RPMI7951 (cell line): ENCODE measurements at regions not wholly inside any gene's neighbourhood (a gene's known extent, or its start where the extent isn't known, plus 50 kb on each side); places are given as distances from the start of the nearest gene placed in this dataset.
"Not testable (repeated sequence)": the region's sequence is repeated elsewhere in the genome, so short reads cannot be mapped to it uniquely, and the experiment has no call there.

ENCODE experiments used
- DNase-seq: peaks from one replicate; pipeline ENCODE4 v3.0.0-alpha.2; 2012; ENCODE audit warnings: low read depth

DNA sequence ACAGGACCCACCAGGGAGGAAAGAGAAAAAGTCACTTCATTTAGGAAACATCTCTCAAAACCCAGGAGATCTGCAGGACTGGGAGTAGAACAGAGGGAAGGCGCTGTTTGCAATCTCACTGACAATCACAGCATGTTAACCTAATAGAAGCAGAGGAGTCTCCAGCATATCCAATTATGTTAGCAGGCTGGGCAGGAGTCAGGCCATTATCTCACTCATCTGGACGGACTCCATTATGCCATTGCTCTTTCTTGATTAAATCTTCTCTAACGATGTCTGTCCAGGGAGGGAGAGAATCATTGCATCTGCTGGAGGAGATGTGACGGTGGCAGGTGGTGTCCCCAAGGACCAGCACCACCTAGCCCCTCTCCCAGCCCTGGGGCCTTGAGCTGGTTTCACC, 203.8 kb upstream of the SFSWAP start:
- DNase-seq = no peak

DNA sequence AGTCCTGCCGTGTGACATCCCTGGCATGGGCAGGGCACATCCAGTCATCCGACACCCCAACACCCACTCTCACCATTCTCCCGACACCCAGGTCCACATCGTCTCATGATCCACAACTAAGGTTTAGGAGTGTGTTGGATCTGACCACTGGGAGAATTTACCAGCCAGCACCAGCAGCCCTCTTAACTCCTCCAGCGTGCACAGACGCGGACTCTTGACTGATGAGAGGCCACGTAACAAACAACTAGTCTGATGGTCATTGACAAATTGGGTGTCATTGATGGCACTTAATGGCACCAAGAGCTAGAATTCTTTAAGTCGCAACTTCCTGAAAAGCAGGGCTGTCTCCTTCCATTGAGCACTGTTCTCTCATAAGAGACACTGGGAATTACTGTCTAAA, 203.0 kb upstream of the SFSWAP start:
- no peak for DNase-seq

DNA sequence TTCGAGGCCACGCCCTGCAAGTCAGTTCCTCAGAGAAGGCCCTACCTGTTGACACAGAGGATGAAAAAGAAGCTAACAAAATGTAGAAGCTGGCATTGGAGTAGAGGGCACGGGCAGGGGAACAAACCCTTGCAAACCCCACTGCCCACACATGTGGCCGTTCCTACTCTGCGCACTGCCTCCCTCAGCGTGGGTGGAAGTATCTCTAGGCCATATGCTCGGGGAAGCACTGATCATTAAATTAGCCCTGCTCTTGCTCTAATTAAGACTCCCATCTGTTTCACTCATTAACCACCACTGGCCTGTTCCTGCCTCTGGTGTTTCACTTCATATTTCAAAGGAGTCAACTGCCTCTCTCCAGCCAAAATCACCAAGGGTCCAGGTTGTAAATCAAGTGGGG, 201.2 kb upstream of the SFSWAP start:
- DNase-seq = no peak

DNA sequence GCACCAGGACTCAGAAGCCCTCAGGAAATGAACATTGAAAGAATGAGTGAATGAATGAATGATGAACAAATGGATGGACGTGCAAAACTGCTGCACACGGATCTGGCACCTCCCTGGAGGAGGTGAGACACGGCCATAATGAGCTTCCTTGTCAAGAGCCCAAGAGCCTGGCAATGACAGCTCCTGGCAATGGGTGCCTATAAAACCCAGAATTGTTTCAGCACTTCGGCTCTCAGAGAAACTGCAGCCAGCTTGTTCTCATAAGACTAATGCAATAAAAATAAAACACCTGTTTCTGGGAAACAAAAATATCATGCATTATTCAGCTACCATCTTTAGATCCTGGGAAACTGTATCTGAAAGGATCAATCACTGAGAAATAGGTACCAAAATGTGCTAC, 200.5 kb upstream of the SFSWAP start:
- no peak for DNase-seq

DNA sequence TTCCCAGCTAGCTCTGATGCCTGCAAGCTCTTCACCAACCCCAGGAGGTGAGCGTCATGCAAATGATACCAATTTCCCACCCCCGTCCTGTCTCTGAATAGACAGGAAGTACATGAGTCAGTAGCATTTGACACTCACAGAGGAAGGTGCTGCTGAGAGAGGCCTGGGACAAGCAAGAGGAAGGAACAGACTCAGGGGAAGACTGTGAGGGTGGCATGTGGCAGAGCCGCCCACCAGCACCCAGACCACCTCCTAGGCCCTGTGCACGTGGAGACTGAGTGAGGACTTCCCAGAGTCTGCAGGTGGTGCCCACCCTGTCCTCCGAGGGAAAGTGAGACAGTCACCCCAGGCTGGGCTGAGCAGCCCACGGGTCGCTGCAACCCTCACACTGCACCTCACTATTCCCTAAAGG, 199.5 kb upstream of the SFSWAP start:
- DNase-seq = peak; percentile 11

DNA sequence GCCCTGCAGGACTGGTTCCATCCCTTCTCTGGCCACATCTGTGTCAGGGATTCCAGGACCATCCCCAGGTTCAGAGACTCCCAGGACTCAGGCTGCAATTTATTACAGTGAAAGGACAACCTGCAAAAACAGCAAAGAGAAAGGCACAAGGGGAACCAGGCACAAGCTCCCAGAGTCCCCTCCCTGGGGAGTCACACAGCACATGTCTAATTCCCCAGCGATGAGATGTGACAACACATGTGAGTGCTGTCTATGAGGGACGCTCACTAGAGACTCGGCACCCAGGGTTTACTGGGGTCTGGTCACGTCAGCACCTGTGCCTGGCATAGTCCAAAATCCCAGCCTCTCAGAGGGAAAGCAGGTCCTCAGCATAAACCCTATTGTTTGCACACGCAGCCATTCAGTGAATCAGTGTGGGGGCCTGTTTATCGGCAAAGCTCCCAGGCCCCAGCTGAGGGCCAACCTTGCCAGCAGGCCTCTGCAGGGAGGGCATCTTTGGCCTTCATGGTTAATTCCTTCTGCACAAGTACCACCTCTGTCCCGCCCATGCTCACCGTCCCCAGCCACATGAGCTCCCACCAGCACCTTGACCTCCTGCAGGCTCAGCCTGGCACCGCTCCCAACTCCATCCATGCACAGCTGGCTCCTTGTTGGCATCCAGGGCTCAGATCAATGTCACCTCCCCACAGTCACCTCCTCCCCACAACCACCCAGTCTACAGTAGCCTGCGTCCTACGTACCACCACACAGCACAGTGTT, 198.9 kb upstream of the SFSWAP start:
- no peak for DNase-seq

DNA sequence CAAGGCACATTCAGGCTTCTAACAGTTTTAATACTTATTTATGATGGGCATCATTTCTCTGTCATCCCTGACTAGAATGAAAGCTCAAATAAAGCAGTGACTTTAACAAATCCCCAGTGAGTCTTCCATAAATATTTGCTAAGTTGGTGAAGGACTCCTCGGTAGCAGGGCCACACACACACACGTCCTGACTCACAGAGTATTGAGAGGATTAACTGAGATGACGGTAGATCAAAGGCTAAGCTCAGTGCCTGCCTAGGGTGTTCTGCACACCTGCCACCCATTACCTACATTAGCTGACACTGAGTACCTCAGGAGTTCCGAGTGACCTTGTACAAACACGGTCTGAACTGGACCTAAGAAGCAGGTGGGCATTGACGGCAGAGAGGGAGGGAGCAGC, 197.3 kb upstream of the SFSWAP start:
- DNase-seq = no peak

DNA sequence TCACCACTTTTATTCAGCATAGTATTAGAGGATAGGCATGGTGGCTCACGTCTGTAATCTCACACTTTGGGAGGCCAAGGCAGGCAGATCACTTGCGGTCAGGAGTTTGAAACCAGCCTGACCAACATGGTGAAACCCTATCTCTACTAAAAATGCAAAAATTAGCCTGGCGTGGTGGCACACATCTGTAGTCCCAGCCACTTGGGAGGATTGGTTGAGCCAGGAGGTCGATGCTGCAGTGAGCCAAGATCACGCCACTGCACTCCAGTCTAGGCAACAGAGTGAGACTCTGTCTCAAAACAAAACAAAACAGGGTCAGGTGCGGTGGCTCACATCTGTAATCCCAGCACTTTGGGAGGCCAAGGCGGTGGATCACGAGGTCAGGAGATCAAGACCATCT, 190.3 kb upstream of the SFSWAP start:
- not testable (repeated sequence) for DNase-seq

DNA sequence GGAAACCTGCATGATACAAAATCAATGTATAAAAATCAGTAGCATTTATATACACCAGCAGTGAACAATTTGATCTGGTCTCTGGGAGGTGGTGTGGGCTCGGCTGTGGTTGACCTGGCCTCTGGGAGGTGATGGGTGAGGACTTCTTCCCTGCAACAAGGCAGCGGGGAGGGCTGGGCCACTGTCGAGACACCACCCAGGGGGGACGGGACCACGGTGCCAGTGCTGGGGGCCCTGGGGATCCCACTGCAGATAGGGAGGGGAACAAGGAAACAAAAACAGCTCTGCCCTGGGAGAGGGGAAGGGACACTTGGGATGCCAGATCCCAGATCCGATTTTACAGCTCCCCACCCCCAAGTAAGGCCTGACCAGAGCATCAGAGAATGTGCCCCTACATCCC, 189.6 kb upstream of the SFSWAP start:
- DNase-seq = no peak

DNA sequence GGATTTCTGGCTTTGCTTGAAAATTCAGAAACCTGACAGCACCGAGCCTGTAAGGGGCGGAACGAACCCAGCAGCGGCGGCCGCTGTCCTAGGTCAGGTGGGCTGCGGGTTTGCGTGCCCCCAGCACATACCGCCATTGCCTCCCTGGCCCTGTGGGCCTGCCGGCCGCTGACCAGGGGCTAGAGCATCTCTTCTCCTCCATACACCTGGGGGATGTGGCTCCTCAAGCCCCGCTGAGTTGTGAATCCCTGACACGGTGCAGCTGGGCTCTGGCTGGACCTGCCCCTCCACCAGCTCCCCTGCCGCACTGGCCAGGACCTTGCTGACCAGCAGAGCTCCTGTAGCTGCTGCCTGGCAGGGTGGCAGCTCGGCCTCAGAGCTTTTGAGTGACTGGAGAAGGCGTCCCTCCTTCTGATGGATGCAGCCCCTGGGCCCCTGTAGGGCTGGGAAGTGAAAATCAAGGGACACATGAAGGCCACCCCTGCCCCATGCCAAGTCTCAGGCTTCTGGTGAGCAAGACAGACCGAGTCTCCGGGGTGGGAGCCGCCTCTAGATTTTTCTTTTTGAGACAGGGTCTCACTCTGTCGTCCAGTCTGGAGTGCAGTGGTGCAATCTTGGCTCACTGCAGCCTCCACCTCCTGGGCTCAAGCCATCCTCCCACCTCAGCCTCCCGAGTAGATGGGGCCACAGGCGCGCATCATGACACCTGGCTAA, 184.9 kb upstream of the SFSWAP start:
- DNase-seq = no peak

DNA sequence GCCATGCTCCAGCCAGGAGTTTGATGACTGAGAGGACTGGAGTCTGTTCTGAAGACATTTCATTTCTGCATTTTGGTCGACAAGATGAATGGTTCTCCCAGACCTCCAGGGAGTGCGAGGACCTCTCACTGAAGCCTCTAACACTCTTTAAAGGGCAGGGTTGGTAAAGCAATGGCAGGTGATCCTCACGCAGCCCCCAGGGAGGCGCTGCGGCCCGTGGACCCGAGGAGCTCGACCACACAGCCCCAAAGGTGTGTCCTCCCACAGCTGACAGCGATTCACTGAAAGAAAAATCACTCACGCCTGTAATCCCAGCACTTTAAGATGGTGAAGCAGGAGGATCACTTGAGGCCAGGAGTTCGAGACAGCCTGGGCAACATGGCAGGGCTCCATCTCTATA, 183.8 kb upstream of the SFSWAP start:
- no peak for DNase-seq

DNA sequence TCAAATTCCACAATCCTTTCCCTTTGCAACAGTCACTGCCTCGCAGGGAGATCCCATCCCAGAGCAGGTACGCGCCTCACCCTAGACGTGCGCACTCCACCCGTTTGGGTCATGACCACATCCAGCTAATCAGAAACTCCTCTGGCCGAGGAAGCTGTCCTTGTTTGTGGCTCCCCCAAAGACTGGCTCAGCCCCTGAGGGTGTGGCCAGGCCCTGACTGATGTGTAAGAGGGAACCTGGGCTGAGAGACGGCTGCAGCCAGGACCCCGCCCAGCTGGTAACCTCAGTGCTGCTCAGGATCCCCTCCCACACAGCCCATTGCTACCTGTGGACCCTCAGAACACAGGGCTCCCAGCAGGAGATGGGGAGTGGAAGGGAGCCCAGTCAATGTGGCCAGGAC, 183.2 kb upstream of the SFSWAP start:
- no peak for DNase-seq

DNA sequence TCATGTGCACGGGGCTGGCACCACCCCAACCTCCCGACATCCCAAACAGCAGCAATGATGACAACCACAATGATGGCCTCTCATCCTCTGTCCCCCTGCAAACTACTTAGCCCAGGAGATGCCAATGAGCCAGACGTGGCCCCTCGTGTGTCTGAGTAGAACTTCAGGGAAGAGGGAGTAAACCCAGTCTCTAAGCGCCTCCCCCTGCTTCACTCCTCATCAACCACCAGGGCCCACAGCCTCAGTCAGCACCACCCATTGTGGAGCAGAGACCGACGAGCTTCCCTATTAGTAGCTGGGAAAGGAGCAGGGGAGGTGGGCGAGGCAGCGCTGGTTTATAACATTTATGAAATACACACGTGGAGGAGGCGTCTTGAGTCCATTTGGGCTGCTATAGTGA, 182.7 kb upstream of the SFSWAP start:
- DNase-seq = no peak

DNA sequence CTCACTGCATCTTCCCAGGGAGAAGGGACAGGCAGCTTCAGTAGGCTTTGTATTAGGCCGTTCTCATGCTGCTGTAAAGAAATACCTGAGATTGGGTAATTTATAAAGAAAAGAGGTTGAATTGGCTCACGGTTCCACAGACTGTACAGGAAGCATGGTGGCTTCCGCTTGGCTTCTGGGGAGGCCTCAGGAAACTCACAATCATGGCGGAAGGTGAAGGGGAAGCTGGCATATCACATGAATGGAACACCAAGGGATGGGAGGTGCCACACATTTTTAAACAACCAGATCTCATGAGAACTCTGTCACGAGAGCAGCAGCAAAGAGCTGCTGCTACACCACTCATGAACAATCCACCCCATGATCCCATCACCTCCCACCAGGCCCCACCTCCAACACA, 182.2 kb upstream of the SFSWAP start:
- DNase-seq = no peak

DNA sequence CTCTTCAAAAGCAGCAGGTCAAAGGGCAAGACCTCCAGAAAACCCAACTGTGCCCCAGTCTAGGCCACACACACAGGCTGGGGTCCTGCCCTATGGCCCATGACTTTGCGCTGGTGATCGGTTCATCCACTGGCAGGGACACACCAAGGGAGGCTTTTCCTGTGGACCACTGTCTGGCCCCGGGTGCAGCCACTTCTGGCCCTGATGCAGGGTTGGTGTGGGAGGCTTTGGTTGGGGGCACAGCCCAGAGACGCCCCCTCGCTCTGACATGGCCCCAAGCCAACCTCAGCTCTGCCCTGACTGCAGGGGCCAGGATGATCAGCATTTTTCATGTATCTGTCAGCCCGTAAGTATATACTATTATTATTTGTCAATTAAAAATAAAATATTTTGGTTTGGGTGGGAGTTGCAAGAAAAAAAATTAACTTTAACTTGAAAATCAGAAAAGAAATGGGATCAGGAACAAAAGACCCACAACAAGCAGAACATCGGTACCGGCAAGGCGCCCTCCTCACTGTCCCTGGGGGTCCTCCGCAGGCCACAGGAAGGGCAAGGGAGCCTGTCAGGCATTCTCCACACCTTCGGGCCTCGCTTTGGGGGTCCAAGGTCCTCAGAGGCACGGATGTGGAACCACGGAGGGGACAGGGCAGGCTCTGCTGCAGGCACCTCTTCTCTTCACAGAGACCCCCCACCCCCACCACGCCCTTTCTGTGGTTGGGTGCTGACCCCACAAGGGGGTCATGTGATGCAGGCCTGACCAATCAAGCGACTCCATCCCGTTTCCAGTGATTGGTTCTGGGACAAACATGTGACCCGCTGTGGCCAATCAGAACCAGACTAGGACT, 181.5 kb upstream of the SFSWAP start:
- DNase-seq = no peak

DNA sequence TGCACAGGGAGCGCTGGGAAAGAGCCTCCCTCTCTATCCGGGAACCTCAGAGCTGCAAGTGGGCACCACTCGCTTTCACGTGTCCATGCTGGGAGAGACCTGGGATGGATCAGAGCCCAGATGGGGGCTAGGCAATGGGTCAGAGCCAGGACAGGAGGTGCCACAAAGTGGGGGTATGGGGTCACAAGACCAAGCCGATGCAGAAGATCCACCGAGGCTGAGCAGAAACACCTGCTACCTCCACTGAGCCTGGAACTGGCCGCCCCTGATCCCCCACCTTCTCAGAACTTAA, 180.9 kb upstream of the SFSWAP start:
- DNase-seq = no peak

DNA sequence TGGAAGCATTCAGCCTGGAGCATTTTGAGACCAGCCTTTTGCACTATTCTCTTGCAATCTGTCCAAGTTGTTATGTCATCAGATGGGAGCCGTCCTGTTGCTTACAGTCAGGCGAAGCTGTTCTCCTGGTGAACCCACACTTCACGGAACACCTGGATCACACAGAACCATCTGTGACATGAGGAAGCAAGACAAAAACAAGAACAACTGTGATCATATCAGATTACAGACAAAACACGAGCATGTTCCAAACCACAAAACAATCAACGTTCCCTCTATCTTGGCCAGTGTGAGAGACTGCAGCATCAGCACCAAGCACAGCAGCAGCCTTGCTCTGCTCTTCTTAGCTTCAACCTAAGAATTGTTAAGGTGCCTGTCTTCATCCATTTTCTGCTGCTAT, 180.5 kb upstream of the SFSWAP start:
- DNase-seq = no peak

DNA sequence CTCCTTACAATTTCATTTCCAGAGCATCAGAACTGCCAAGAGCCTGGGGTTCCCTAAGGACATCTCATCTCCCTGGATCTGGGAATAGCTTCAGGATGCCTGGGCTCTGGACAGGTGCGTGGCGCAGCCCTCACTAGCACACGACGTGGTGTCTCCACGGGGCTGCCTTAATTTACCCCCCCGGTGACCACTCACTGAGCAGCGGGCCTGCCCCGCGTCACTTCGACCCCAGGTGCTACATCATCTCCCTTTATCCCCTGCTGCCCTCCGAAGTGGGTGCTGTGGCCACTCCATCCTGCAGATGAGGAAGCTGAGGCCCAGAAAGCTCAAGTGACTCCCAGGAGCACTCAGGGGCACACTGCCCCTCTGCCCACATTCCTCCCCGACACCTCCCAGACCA, 177.8 kb upstream of the SFSWAP start:
- no peak for DNase-seq

DNA sequence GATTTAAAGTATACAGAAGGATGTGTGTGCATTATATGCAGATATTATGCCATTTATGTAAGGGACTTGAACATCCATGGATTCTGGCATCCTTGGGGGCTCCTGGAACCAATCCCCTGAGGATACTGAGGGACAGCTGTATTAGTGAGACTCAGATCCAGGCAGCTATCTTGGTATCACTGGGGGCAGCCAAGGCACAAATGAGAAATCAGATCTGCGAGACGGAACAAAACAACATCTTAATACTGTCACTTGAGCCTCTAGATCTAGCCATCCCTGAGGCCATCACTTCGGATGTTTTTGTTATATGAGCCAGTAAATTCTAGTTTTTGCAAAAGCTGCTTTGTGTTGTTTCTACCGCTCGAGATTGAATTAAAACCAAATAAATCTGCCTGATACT, 175.1 kb upstream of the SFSWAP start:
- no peak for DNase-seq

DNA sequence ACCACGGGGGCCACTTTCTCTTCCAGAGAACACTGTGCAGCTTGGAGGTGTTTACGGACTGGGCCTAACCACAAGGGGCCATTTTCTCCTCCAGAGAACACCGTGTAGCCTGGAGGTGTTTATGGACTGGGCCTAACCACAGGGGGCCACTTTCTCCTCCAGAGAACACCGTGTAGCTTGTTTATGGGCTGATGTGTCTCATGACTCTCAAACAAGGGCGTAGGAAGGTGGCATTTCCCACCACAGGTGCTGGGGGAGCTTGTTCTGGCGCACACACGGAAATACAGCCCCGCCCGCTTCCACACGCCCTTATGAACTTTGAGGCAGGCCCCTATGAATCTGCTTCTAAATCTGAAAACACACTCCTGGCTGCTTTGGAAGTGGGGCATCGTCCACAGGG, 174.6 kb upstream of the SFSWAP start:
- no peak for DNase-seq

DNA sequence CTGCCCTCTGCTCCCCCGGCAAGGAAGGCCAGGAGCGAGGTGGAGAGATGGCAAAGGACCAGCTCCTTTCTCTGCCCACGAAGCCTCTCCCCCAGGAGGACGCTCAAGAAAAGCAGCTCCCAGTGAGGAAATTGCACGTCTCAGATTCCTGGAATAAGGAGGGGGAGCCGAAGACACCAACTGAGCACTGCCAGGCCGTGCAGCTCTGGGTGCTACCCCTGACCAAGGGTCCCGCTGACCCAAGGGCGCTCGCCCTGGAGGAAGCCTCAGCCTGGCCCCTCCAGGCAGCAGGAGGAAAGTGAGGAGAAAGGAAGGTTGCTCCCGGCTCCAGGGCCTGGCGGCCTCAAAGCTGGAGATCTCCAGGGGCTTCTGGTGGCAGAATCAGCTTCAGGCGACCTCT, 174.1 kb upstream of the SFSWAP start:
- DNase-seq = no peak

DNA sequence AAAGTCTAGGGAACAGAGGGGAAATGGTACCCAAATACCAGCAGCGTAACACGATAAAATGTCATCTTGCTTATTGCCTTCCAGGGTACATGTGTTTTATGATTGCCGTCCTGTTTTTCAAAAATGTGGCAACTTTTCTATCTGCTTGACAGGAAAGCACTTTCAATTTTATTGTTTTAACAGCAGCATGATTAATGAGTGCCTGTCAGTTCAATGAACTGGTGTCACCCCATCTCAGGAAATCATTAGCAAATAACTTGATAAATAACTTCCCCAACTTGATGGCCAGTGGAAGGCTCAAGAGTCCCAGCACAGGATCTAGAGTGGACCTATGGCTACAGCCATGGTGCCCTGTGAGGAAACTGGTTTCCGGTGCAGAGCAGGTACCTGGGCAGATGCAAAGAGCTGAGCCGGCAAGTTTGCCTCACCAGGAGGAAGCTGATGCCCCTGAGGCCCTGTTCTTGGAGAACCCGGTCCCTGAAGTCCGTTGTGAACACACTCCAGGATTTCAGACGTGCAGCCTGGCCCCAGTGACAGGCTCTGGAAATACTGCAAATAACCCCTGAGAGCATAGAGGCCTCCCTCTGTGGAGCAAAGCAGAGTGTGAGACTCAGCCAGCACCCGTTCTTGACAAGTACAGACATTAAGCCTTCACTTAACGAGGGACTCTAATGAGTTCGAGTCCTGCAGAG, 173.5 kb upstream of the SFSWAP start:
- DNase-seq = no peak
